Peyer's patch (tissue), 4 donors: ENCODE measurements at regions not wholly inside any gene's neighbourhood (a gene's known extent, or its start where the extent isn't known, plus 50 kb on each side); places are given as distances from the start of the nearest gene placed in this dataset.

Experiments
- CTCF ChIP-seq, 6 experiments: fragments of 450-650 bp in 4 of 6; fragments of 200-600 bp in 2 of 6; sonication (generic) in 1 of 6; IDR thresholded peaks; one replicate each; pipeline ENCODE4 v1.5.1; 2017 to 2019; ENCODE audit warnings: antibody characterized with exemption in 6 of 6, mild to moderate bottlenecking in 3 of 6, moderate library complexity in 1 of 6
- POLR2A ChIP-seq, 2 donors: fragments of 450-650 bp; IDR thresholded peaks; one replicate each; pipeline ENCODE4 v1.5.1; 2017; ENCODE audit warnings: antibody characterized with exemption in 2 of 2, mild to moderate bottlenecking in 2 of 2, moderate library complexity in 2 of 2

- TF ChIP-seq CTCF (IDR thresholded peaks at IDR 0.05) (no peak), POLR2A (IDR thresholded peaks at IDR 0.05) (no peak)
These were observed 178.2 kb upstream of the EOMES start for GRCh38 chr3:27900316-27900715.
